ENCODE measurements at regions not wholly inside any gene's neighbourhood (a gene's known extent, or its start where the extent isn't known, plus 50 kb on each side); places are given as distances from the start of the nearest gene placed in this dataset.

DNA sequence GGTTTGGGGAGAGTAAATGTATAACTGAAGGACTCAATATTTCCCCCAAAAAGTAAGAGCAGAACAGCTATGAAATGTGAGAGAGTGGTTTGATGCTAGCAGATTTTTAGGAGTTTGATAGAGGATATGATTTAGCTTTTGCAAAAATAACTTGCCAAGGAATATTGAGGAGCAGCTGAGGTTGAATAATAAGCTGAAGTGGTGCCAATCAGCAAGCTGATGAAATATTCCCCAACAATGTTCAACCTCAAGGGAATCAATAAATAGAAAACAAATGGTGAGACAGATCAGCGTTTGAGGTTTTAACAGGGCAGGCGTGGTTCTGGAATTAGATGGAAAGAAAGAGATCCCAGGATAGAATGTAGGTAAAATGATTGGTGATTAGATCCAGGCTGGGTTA is 413.4 kb upstream of the ADAMTS5 start:
- TF ChIP-seq EP300 (IDR thresholded peaks at IDR 0.05): no peak
- TF ChIP-seq, protein P1, sequence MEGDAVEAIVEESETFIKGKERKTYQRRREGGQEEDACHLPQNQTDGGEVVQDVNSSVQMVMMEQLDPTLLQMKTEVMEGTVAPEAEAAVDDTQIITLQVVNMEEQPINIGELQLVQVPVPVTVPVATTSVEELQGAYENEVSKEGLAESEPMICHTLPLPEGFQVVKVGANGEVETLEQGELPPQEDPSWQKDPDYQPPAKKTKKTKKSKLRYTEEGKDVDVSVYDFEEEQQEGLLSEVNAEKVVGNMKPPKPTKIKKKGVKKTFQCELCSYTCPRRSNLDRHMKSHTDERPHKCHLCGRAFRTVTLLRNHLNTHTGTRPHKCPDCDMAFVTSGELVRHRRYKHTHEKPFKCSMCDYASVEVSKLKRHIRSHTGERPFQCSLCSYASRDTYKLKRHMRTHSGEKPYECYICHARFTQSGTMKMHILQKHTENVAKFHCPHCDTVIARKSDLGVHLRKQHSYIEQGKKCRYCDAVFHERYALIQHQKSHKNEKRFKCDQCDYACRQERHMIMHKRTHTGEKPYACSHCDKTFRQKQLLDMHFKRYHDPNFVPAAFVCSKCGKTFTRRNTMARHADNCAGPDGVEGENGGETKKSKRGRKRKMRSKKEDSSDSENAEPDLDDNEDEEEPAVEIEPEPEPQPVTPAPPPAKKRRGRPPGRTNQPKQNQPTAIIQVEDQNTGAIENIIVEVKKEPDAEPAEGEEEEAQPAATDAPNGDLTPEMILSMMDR (IDR thresholded peaks at IDR 0.05): no peak
- no peak for TF ChIP-seq POLR2A (IDR thresholded peaks at IDR 0.05)
- no peaks in the 10 kb centered on the region for H3K36me3 ChIP-seq
- H3K4me3 ChIP-seq: no peak overlapping the region
- H3K9me3 ChIP-seq: no peaks in the 10 kb centered on the region
- intact Hi-C loops (cut with DNase I): no loop called here
- 80 to 89% (median 84%) methylated on average over 2 of the region's 2 CpGs for WGBS, 3 donors
- DNase-seq: no peak
- H3K27me3 ChIP-seq: no peaks in the 10 kb centered on the region
- no peak overlapping the region for H3K27ac ChIP-seq
- H3K4me1 ChIP-seq (ENCODE audit: insufficient read depth): peaks cover 4% of the 10 kb centered on the region

GRCh38 chr21:27379354-27379753 is 412.5 kb upstream of the ADAMTS5 start:
- DNase-seq: peak in 1 of 5 donors; percentile 23
- WGBS, 3 donors: 7 to 15% (median 13%) methylated on average over 4 of the region's 4 CpGs
- no peak for TF ChIP-seq EP300 (IDR thresholded peaks at IDR 0.05)
- no peak for TF ChIP-seq POLR2A (IDR thresholded peaks at IDR 0.05)
- TF ChIP-seq, protein P1 (IDR thresholded peaks at IDR 0.05): no peak

GRCh38 chr21:27372381-27372780 is 405.5 kb upstream of the ADAMTS5 start:
- no peaks in the 10 kb centered on the region for H3K9me3 ChIP-seq
- TF ChIP-seq EP300 (IDR thresholded peaks at IDR 0.05): no peak
- TF ChIP-seq, protein P1 (IDR thresholded peaks at IDR 0.05): no peak
- no peak for TF ChIP-seq POLR2A (IDR thresholded peaks at IDR 0.05)
- H3K27me3 ChIP-seq: no peaks in the 10 kb centered on the region
- H3K4me3 ChIP-seq: no peak overlapping the region
- no peaks in the 10 kb centered on the region for H3K36me3 ChIP-seq
- peaks cover 4% of the 10 kb centered on the region for H3K4me1 ChIP-seq (ENCODE audit: insufficient read depth)
- no peak overlapping the region for H3K27ac ChIP-seq
- 49 to 62% (median 54%) methylated on average over 3 of the region's 3 CpGs for WGBS, 3 donors
- DNase-seq: no peak
- intact Hi-C loops (cut with DNase I): loop anchor here in 1 of 4 donors (10.0 kb wide), 1 partner anchor 172 kb away; no protein-coding TSS in a partner anchor

More at GRCh38 chr21:27379354-27379753, 412.5 kb upstream of the ADAMTS5 start:
- Histone ChIP-seq H3K27ac (peak overlapping the region in 1 of 2 donors; percentile 25), H3K27me3 (no peaks in the 10 kb centered on the region), H3K9me3 (no peaks in the 10 kb centered on the region), H3K4me1 (ENCODE audit: insufficient read depth) (peaks cover 5% of the 10 kb centered on the region), H3K4me3 (no peak overlapping the region), H3K36me3 (no peaks in the 10 kb centered on the region)
- intact Hi-C loops (cut with DNase I): loop anchor here in 1 of 4 donors (10.0 kb wide), 1 partner anchor 165 kb away; no protein-coding TSS in a partner anchor

DNA sequence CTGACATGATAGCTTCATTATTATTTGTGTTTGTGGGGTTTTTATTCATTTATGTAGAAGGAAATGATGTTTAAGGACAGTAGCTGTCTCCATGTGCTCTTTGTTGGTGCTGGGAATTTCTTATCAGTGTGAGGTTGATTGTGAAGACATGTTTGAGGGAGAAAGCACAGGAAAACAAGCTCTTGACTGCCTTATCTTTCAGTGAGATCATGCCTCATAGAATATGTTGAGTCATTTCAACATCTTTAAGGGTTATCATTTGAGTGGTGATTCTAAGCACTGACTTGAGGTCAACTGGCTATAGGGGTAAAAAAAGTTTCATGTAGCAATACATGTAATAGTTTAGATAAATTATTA is 405.1 kb upstream of the ADAMTS5 start:
- H3K9me3 ChIP-seq: no peaks in the 10 kb centered on the region
- no peak overlapping the region for H3K27ac ChIP-seq
- H3K27me3 ChIP-seq: no peaks in the 10 kb centered on the region
- TF ChIP-seq EP300 (IDR thresholded peaks at IDR 0.05) (no peak), POLR2A (IDR thresholded peaks at IDR 0.05) (no peak)
- TF ChIP-seq, protein P1 (IDR thresholded peaks at IDR 0.05): no peak
- H3K4me3 ChIP-seq: no peak overlapping the region
- intact Hi-C loops (cut with DNase I): loop anchor here in 2 of 4 donors (2.0 to 10.0 kb wide), 2 partner anchors 53 to 173 kb away; no protein-coding TSS in a partner anchor
- H3K36me3 ChIP-seq: no peaks in the 10 kb centered on the region
- H3K4me1 ChIP-seq (ENCODE audit: insufficient read depth): peaks cover 9% of the 10 kb centered on the region
- DNase-seq: no peak
